ENCODE measurements at regions not wholly inside any gene's neighbourhood (a gene's known extent, or its start where the extent isn't known, plus 50 kb on each side); places are given as distances from the start of the nearest gene placed in this dataset.

DNA sequence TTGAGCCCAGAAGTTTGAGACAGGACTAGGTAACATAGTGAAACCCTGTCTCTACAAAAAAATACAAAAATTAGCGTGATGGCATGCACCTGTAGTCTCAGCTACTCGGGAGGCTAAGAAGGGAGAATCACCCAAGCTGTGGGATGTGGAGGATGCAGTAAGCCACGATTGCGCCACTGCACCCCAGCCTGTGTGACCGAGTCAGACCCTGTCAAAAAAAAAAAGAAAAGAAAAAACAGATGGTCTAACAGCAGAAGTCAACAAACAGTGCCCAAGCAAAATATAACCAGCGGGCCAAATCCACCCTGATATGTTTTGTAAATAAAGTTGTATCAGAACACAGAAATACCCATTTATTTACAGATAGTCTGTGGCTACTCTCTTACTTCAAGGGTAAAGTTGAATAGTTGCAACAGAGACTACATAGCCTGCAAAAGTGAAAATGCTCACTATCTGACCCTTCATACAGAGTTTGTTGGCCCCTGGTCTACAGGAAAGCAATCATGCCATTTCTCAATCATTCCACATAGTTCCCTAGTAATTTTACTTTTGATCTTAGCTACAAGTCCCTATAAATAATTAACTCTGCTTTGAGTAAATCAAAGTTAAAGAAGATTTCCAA lies 383.7 kb downstream of the TLE1 start:
- H3K4me1 ChIP-seq (ENCODE audit: control insufficient read depth in 2 of 2, insufficient read depth in 1 of 2, low read depth in 1 of 2, low read length in 2 of 2): no peaks in the 10 kb centered on the region
- DNase-seq (ENCODE audit: low spot score): no peak
- no peak overlapping the region for H3K23ac ChIP-seq (ENCODE audit: low read depth, low read length, poor library complexity)
- no peaks in the 10 kb centered on the region for H3K79me1 ChIP-seq (ENCODE audit: low read depth, low read length)
- no peak overlapping the region for H2BK15ac ChIP-seq (ENCODE audit: low read length)
- H3K27ac ChIP-seq (replicated peaks; ENCODE audit: low read length): no peak overlapping the region
- no peak overlapping the region for H4K8ac ChIP-seq (ENCODE audit: low read depth, low read length)
- no peak overlapping the region for H3K18ac ChIP-seq (ENCODE audit: low read length)
- H3K9ac ChIP-seq (ENCODE audit: low read depth, low read length, poor library complexity): no peak overlapping the region
- H3K4ac ChIP-seq (ENCODE audit: low read length): no peak overlapping the region
- H3K27me3 ChIP-seq (ENCODE audit: control insufficient read depth in 3 of 3, insufficient read depth in 3 of 3, low read depth in 1 of 3, low read length in 3 of 3): no peaks in the 10 kb centered on the region
- no peak overlapping the region for H2BK120ac ChIP-seq (ENCODE audit: low read depth, low read length)
- H2BK5ac ChIP-seq (ENCODE audit: low read length): no peak overlapping the region
- H2AFZ ChIP-seq (ENCODE audit: low read length): no peak overlapping the region
- no CpG with 5 or more reads among the region's 6 CpGs for WGBS, 2 donors (ENCODE audit: extremely low coverage in 2 of 2, insufficient read length in 2 of 2, insufficient replicate concordance in 1 of 2)
- no peak overlapping the region for H3K4me2 ChIP-seq (ENCODE audit: insufficient read depth, low read length, poor library complexity, severe bottlenecking)
- no peak overlapping the region for H3K4me3 ChIP-seq (ENCODE audit: low read length in 2 of 2)
- no peak overlapping the region for H2BK12ac ChIP-seq (ENCODE audit: low read length)
- no peak overlapping the region for H3K14ac ChIP-seq (ENCODE audit: low read length)
- H2AK5ac ChIP-seq (ENCODE audit: low read depth, low read length): no peak overlapping the region
- H4K91ac ChIP-seq (ENCODE audit: low read depth, low read length, poor library complexity): no peak overlapping the region
- no peaks in the 10 kb centered on the region for H3K9me3 ChIP-seq (replicated peaks in 1 of 2; ENCODE audit: control insufficient read depth in 2 of 2, insufficient read depth in 1 of 2, low read depth in 1 of 2, low read length in 2 of 2)
- H3K36me3 ChIP-seq (replicated peaks in 1 of 2; ENCODE audit: control insufficient read depth in 2 of 2, insufficient read depth in 2 of 2, low read length in 2 of 2): no peaks in the 10 kb centered on the region

DNA sequence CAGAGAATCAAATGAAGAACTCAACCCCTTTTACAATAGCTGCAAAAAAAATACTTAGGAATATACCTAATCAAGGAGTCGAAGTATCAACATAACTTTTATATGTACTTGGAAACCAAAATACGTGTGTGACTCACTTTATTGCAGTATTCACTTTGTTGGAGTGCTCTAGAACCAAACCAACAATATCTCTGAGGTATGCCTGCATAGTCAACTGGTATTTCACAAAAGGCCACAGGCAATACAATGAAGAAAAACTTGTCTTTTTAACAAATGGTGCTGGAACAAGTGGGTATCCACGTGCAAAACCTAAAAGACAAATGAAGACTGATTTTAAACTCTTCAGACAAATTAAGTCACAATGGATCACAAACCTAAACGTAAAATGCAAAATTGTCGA lies 385.7 kb downstream of the TLE1 start:
- Histone ChIP-seq H3K36me3 (replicated peaks in 1 of 2; ENCODE audit: control insufficient read depth in 2 of 2, insufficient read depth in 2 of 2, low read length in 2 of 2) (no peaks in the 10 kb centered on the region), H3K14ac (ENCODE audit: low read length) (no peak overlapping the region), H3K18ac (ENCODE audit: low read length) (no peak overlapping the region), H3K27ac (replicated peaks; ENCODE audit: low read length) (no peak overlapping the region), H2AFZ (ENCODE audit: low read length) (no peak overlapping the region), H3K4me2 (ENCODE audit: insufficient read depth, low read length, poor library complexity, severe bottlenecking) (no peak overlapping the region), H3K27me3 (ENCODE audit: control insufficient read depth in 3 of 3, insufficient read depth in 3 of 3, low read depth in 1 of 3, low read length in 3 of 3) (no peaks in the 10 kb centered on the region), H4K91ac (ENCODE audit: low read depth, low read length, poor library complexity) (no peak overlapping the region), H3K23ac (ENCODE audit: low read depth, low read length, poor library complexity) (no peak overlapping the region), H3K9ac (ENCODE audit: low read depth, low read length, poor library complexity) (no peak overlapping the region), H3K4ac (ENCODE audit: low read length) (no peak overlapping the region), H2BK120ac (ENCODE audit: low read depth, low read length) (no peak overlapping the region), H4K8ac (ENCODE audit: low read depth, low read length) (no peak overlapping the region), H2BK5ac (ENCODE audit: low read length) (no peak overlapping the region), H3K79me1 (ENCODE audit: low read depth, low read length) (no peaks in the 10 kb centered on the region), H3K9me3 (replicated peaks in 1 of 2; ENCODE audit: control insufficient read depth in 2 of 2, insufficient read depth in 1 of 2, low read depth in 1 of 2, low read length in 2 of 2) (no peaks in the 10 kb centered on the region), H3K4me3 (ENCODE audit: low read length in 2 of 2) (no peak overlapping the region), H3K4me1 (ENCODE audit: control insufficient read depth in 2 of 2, insufficient read depth in 1 of 2, low read depth in 1 of 2, low read length in 2 of 2) (no peaks in the 10 kb centered on the region), H2BK12ac (ENCODE audit: low read length) (no peak overlapping the region), H2AK5ac (ENCODE audit: low read depth, low read length) (no peak overlapping the region), H2BK15ac (ENCODE audit: low read length) (no peak overlapping the region)
- no CpG with 5 or more reads among the region's 5 CpGs for WGBS, 2 donors (ENCODE audit: extremely low coverage in 2 of 2, insufficient read length in 2 of 2, insufficient replicate concordance in 1 of 2)
- no peak for DNase-seq (ENCODE audit: low spot score)

- H3K9ac ChIP-seq (ENCODE audit: low read depth, low read length, poor library complexity): no peak overlapping the region
- no peak overlapping the region for H3K14ac ChIP-seq (ENCODE audit: low read length)
- no peaks in the 10 kb centered on the region for H3K36me3 ChIP-seq (replicated peaks in 1 of 2; ENCODE audit: control insufficient read depth in 2 of 2, insufficient read depth in 2 of 2, low read length in 2 of 2)
- no peak overlapping the region for H4K91ac ChIP-seq (ENCODE audit: low read depth, low read length, poor library complexity)
- no peak overlapping the region for H3K23ac ChIP-seq (ENCODE audit: low read depth, low read length, poor library complexity)
- no peak overlapping the region for H2BK120ac ChIP-seq (ENCODE audit: low read depth, low read length)
- no peak overlapping the region for H2BK12ac ChIP-seq (ENCODE audit: low read length)
- DNase-seq (ENCODE audit: low spot score): no peak
- no peaks in the 10 kb centered on the region for H3K79me1 ChIP-seq (ENCODE audit: low read depth, low read length)
- no peak overlapping the region for H3K4me3 ChIP-seq (ENCODE audit: low read length in 2 of 2)
- no peak overlapping the region for H2BK5ac ChIP-seq (ENCODE audit: low read length)
- no peak overlapping the region for H2BK15ac ChIP-seq (ENCODE audit: low read length)
- H2AFZ ChIP-seq (ENCODE audit: low read length): no peak overlapping the region
- H3K9me3 ChIP-seq (replicated peaks in 1 of 2; ENCODE audit: control insufficient read depth in 2 of 2, insufficient read depth in 1 of 2, low read depth in 1 of 2, low read length in 2 of 2): no peaks in the 10 kb centered on the region
- no peak overlapping the region for H3K4me2 ChIP-seq (ENCODE audit: insufficient read depth, low read length, poor library complexity, severe bottlenecking)
- no peak overlapping the region for H3K18ac ChIP-seq (ENCODE audit: low read length)
- H3K27ac ChIP-seq (replicated peaks; ENCODE audit: low read length): no peak overlapping the region
- no peaks in the 10 kb centered on the region for H3K27me3 ChIP-seq (ENCODE audit: control insufficient read depth in 3 of 3, insufficient read depth in 3 of 3, low read depth in 1 of 3, low read length in 3 of 3)
- no peak overlapping the region for H3K4ac ChIP-seq (ENCODE audit: low read length)
- H4K8ac ChIP-seq (ENCODE audit: low read depth, low read length): no peak overlapping the region
- no peak overlapping the region for H2AK5ac ChIP-seq (ENCODE audit: low read depth, low read length)
- H3K4me1 ChIP-seq (ENCODE audit: control insufficient read depth in 2 of 2, insufficient read depth in 1 of 2, low read depth in 1 of 2, low read length in 2 of 2): no peaks in the 10 kb centered on the region
Observed at GRCh38 chr9:81293651-81294050, 395.7 kb downstream of the TLE1 start.

- no peaks in the 10 kb centered on the region for H3K27me3 ChIP-seq (ENCODE audit: control insufficient read depth in 3 of 3, insufficient read depth in 3 of 3, low read depth in 1 of 3, low read length in 3 of 3)
- peak overlapping the region; percentile 51 for H3K18ac ChIP-seq (ENCODE audit: low read length)
- no peak overlapping the region for H3K4ac ChIP-seq (ENCODE audit: low read length)
- no peak overlapping the region for H4K91ac ChIP-seq (ENCODE audit: low read depth, low read length, poor library complexity)
- no peaks in the 10 kb centered on the region for H3K4me1 ChIP-seq (ENCODE audit: control insufficient read depth in 2 of 2, insufficient read depth in 1 of 2, low read depth in 1 of 2, low read length in 2 of 2)
- no peak overlapping the region for H2BK120ac ChIP-seq (ENCODE audit: low read depth, low read length)
- no peaks in the 10 kb centered on the region for H3K9me3 ChIP-seq (replicated peaks in 1 of 2; ENCODE audit: control insufficient read depth in 2 of 2, insufficient read depth in 1 of 2, low read depth in 1 of 2, low read length in 2 of 2)
- no peak overlapping the region for H3K9ac ChIP-seq (ENCODE audit: low read depth, low read length, poor library complexity)
- H2AK5ac ChIP-seq (ENCODE audit: low read depth, low read length): peak overlapping the region; percentile 9
- no peaks in the 10 kb centered on the region for H3K36me3 ChIP-seq (replicated peaks in 1 of 2; ENCODE audit: control insufficient read depth in 2 of 2, insufficient read depth in 2 of 2, low read length in 2 of 2)
- no peak overlapping the region for H2AFZ ChIP-seq (ENCODE audit: low read length)
- no peak overlapping the region for H3K4me2 ChIP-seq (ENCODE audit: insufficient read depth, low read length, poor library complexity, severe bottlenecking)
- no peak overlapping the region for H3K14ac ChIP-seq (ENCODE audit: low read length)
- no peak overlapping the region for H3K27ac ChIP-seq (replicated peaks; ENCODE audit: low read length)
- no peak for DNase-seq (ENCODE audit: low spot score)
- H3K79me1 ChIP-seq (ENCODE audit: low read depth, low read length): no peaks in the 10 kb centered on the region
- H3K4me3 ChIP-seq (ENCODE audit: low read length in 2 of 2): no peak overlapping the region
- no CpG with 5 or more reads among the region's 7 CpGs for WGBS, 2 donors (ENCODE audit: extremely low coverage in 2 of 2, insufficient read length in 2 of 2, insufficient replicate concordance in 1 of 2)
- no peak overlapping the region for H3K23ac ChIP-seq (ENCODE audit: low read depth, low read length, poor library complexity)
- H2BK5ac ChIP-seq (ENCODE audit: low read length): no peak overlapping the region
- no peak overlapping the region for H4K8ac ChIP-seq (ENCODE audit: low read depth, low read length)
- no peak overlapping the region for H2BK12ac ChIP-seq (ENCODE audit: low read length)
- no peak overlapping the region for H2BK15ac ChIP-seq (ENCODE audit: low read length)
Observed at GRCh38 chr9:81292056-81292805, 397.1 kb downstream of the TLE1 start.
